ENCODE measurements at regions not wholly inside any gene's neighbourhood (a gene's known extent, or its start where the extent isn't known, plus 50 kb on each side); places are given as distances from the start of the nearest gene placed in this dataset.

GRCh38 chr11:70000228-70000627 is 77.9 kb upstream of the ANO1 start:
- Histone ChIP-seq H3K27me3 (ENCODE audit: control insufficient read depth, insufficient read depth, low read length) (no peaks in the 10 kb centered on the region), H3K4me3 (ENCODE audit: low read depth, low read length) (no peak overlapping the region), H3K36me3 (ENCODE audit: control insufficient read depth, insufficient read depth, low read length) (no peaks in the 10 kb centered on the region), H3K27ac (ENCODE audit: low read depth, low read length) (no peak overlapping the region), H3K9me3 (ENCODE audit: control insufficient read depth, insufficient read depth, low read length) (no peaks in the 10 kb centered on the region), H3K4me1 (ENCODE audit: control insufficient read depth, insufficient read depth, low read length) (no peaks in the 10 kb centered on the region)
- WGBS (ENCODE audit: insufficient coverage) = no CpG with 5 or more reads among the region's 3 CpGs
- DNase-seq (ENCODE audit: low read depth in 4 of 6, low spot score in 6 of 6) = no peak

GRCh38 chr11:70001246-70001645 is 76.9 kb upstream of the ANO1 start:
- Histone ChIP-seq H3K36me3 (ENCODE audit: control insufficient read depth, insufficient read depth, low read length) (no peaks in the 10 kb centered on the region), H3K9me3 (ENCODE audit: control insufficient read depth, insufficient read depth, low read length) (no peaks in the 10 kb centered on the region), H3K27ac (ENCODE audit: low read depth, low read length) (no peak overlapping the region), H3K27me3 (ENCODE audit: control insufficient read depth, insufficient read depth, low read length) (no peaks in the 10 kb centered on the region), H3K4me1 (ENCODE audit: control insufficient read depth, insufficient read depth, low read length) (no peaks in the 10 kb centered on the region), H3K4me3 (ENCODE audit: low read depth, low read length) (no peak overlapping the region)
- no peak for DNase-seq (ENCODE audit: low read depth in 4 of 6, low spot score in 6 of 6)
- 52% methylated on average over 6 of the region's 6 CpGs for WGBS (ENCODE audit: insufficient coverage)

- no peaks in the 10 kb centered on the region for H3K4me1 ChIP-seq (ENCODE audit: control insufficient read depth, insufficient read depth, low read length)
- WGBS (ENCODE audit: insufficient coverage) = no CpG with 5 or more reads among the region's 8 CpGs
- no peaks in the 10 kb centered on the region for H3K36me3 ChIP-seq (ENCODE audit: control insufficient read depth, insufficient read depth, low read length)
- H3K4me3 ChIP-seq (ENCODE audit: low read depth, low read length) = no peak overlapping the region
- DNase-seq (ENCODE audit: low read depth in 4 of 6, low spot score in 6 of 6) = no peak
- H3K27ac ChIP-seq (ENCODE audit: low read depth, low read length) = no peak overlapping the region
- H3K27me3 ChIP-seq (ENCODE audit: control insufficient read depth, insufficient read depth, low read length) = no peaks in the 10 kb centered on the region
- H3K9me3 ChIP-seq (ENCODE audit: control insufficient read depth, insufficient read depth, low read length) = no peaks in the 10 kb centered on the region
Observed at GRCh38 chr11:70002433-70002832, 75.7 kb upstream of the ANO1 start.

- H3K36me3 ChIP-seq (ENCODE audit: control insufficient read depth, insufficient read depth, low read length) = no peaks in the 10 kb centered on the region
- no peaks in the 10 kb centered on the region for H3K27me3 ChIP-seq (ENCODE audit: control insufficient read depth, insufficient read depth, low read length)
- H3K4me1 ChIP-seq (ENCODE audit: control insufficient read depth, insufficient read depth, low read length) = no peaks in the 10 kb centered on the region
- no peak for DNase-seq (ENCODE audit: low read depth in 4 of 6, low spot score in 6 of 6)
- H3K27ac ChIP-seq (ENCODE audit: low read depth, low read length) = no peak overlapping the region
- WGBS (ENCODE audit: insufficient coverage) = 62% methylated on average over 3 of the region's 6 CpGs
- no peaks in the 10 kb centered on the region for H3K9me3 ChIP-seq (ENCODE audit: control insufficient read depth, insufficient read depth, low read length)
- H3K4me3 ChIP-seq (ENCODE audit: low read depth, low read length) = no peak overlapping the region
Observed at GRCh38 chr11:70005107-70005818, 72.9 kb upstream of the ANO1 start.

GRCh38 chr11:70007796-70008195 is 70.3 kb upstream of the ANO1 start:
- Histone ChIP-seq H3K27ac (ENCODE audit: low read depth, low read length) (no peak overlapping the region), H3K27me3 (ENCODE audit: control insufficient read depth, insufficient read depth, low read length) (no peaks in the 10 kb centered on the region), H3K9me3 (ENCODE audit: control insufficient read depth, insufficient read depth, low read length) (no peaks in the 10 kb centered on the region), H3K4me3 (ENCODE audit: low read depth, low read length) (no peak overlapping the region), H3K4me1 (ENCODE audit: control insufficient read depth, insufficient read depth, low read length) (no peaks in the 10 kb centered on the region), H3K36me3 (ENCODE audit: control insufficient read depth, insufficient read depth, low read length) (no peaks in the 10 kb centered on the region)
- no peak for DNase-seq (ENCODE audit: low read depth in 4 of 6, low spot score in 6 of 6)
- no CpG with 5 or more reads among the region's 3 CpGs for WGBS (ENCODE audit: insufficient coverage)

- 75% methylated on average over 1 of the region's 1 CpG for whole genome bisulfite sequencing (ENCODE audit: insufficient coverage)
- Histone ChIP-seq H3K36me3 (ENCODE audit: control insufficient read depth, insufficient read depth, low read length) (no peaks in the 10 kb centered on the region), H3K4me1 (ENCODE audit: control insufficient read depth, insufficient read depth, low read length) (no peaks in the 10 kb centered on the region), H3K27ac (ENCODE audit: low read depth, low read length) (no peak overlapping the region), H3K27me3 (ENCODE audit: control insufficient read depth, insufficient read depth, low read length) (no peaks in the 10 kb centered on the region), H3K9me3 (ENCODE audit: control insufficient read depth, insufficient read depth, low read length) (no peaks in the 10 kb centered on the region), H3K4me3 (ENCODE audit: low read depth, low read length) (no peak overlapping the region)
- DNase-seq (ENCODE audit: low read depth in 4 of 6, low spot score in 6 of 6) = no peak
Observed at GRCh38 chr11:70010774-70011173, 67.3 kb upstream of the ANO1 start.

GRCh38 chr11:70012134-70012733 is 65.9 kb upstream of the ANO1 start:
- DNase-seq (ENCODE audit: low read depth in 4 of 6, low spot score in 6 of 6) = no peak
- Histone ChIP-seq H3K4me1 (ENCODE audit: control insufficient read depth, insufficient read depth, low read length) (peaks cover 4% of the 10 kb centered on the region), H3K36me3 (ENCODE audit: control insufficient read depth, insufficient read depth, low read length) (no peaks in the 10 kb centered on the region), H3K27me3 (ENCODE audit: control insufficient read depth, insufficient read depth, low read length) (no peaks in the 10 kb centered on the region), H3K27ac (ENCODE audit: low read depth, low read length) (no peak overlapping the region), H3K4me3 (ENCODE audit: low read depth, low read length) (no peak overlapping the region), H3K9me3 (ENCODE audit: control insufficient read depth, insufficient read depth, low read length) (no peaks in the 10 kb centered on the region)
- WGBS (ENCODE audit: insufficient coverage) = 84% methylated on average over 2 of the region's 2 CpGs

GRCh38 chr11:70014291-70014690 is 63.8 kb upstream of the ANO1 start:
- DNase-seq (ENCODE audit: low read depth in 4 of 6, low spot score in 6 of 6) = no peak
- Histone ChIP-seq H3K4me1 (ENCODE audit: control insufficient read depth, insufficient read depth, low read length) (peaks cover 4% of the 10 kb centered on the region), H3K4me3 (ENCODE audit: low read depth, low read length) (no peak overlapping the region), H3K27me3 (ENCODE audit: control insufficient read depth, insufficient read depth, low read length) (no peaks in the 10 kb centered on the region), H3K36me3 (ENCODE audit: control insufficient read depth, insufficient read depth, low read length) (no peaks in the 10 kb centered on the region), H3K27ac (ENCODE audit: low read depth, low read length) (no peak overlapping the region), H3K9me3 (ENCODE audit: control insufficient read depth, insufficient read depth, low read length) (no peaks in the 10 kb centered on the region)
- 84% methylated on average over 10 of the region's 11 CpGs for WGBS (ENCODE audit: insufficient coverage)

GRCh38 chr11:70016666-70017367 is 61.3 kb upstream of the ANO1 start:
- no peaks in the 10 kb centered on the region for H3K36me3 ChIP-seq (ENCODE audit: control insufficient read depth, insufficient read depth, low read length)
- no peak for DNase-seq (ENCODE audit: low read depth in 4 of 6, low spot score in 6 of 6)
- WGBS (ENCODE audit: insufficient coverage) = 57% methylated on average over 7 of the region's 14 CpGs
- peaks cover 7% of the 10 kb centered on the region for H3K4me1 ChIP-seq (ENCODE audit: control insufficient read depth, insufficient read depth, low read length)
- H3K27me3 ChIP-seq (ENCODE audit: control insufficient read depth, insufficient read depth, low read length) = no peaks in the 10 kb centered on the region
- no peak overlapping the region for H3K27ac ChIP-seq (ENCODE audit: low read depth, low read length)
- H3K9me3 ChIP-seq (ENCODE audit: control insufficient read depth, insufficient read depth, low read length) = no peaks in the 10 kb centered on the region
- no peak overlapping the region for H3K4me3 ChIP-seq (ENCODE audit: low read depth, low read length)

GRCh38 chr11:70018816-70019215 is 59.3 kb upstream of the ANO1 start:
- Histone ChIP-seq H3K27ac (ENCODE audit: low read depth, low read length) (no peak overlapping the region), H3K9me3 (ENCODE audit: control insufficient read depth, insufficient read depth, low read length) (no peaks in the 10 kb centered on the region), H3K27me3 (ENCODE audit: control insufficient read depth, insufficient read depth, low read length) (no peaks in the 10 kb centered on the region), H3K36me3 (ENCODE audit: control insufficient read depth, insufficient read depth, low read length) (no peaks in the 10 kb centered on the region), H3K4me3 (ENCODE audit: low read depth, low read length) (no peak overlapping the region), H3K4me1 (ENCODE audit: control insufficient read depth, insufficient read depth, low read length) (peaks cover 7% of the 10 kb centered on the region)
- WGBS (ENCODE audit: insufficient coverage) = 87% methylated on average over 2 of the region's 6 CpGs
- DNase-seq (ENCODE audit: low read depth in 4 of 6, low spot score in 6 of 6) = no peak

All from spinal cord (tissue), 9 donors.